Activated CD8-positive, alpha-beta T cell treated with anti-CD3 and anti-CD28 coated beads for 36 hours (primary cell): ENCODE measurements at regions not wholly inside any gene's neighbourhood (a gene's known extent, or its start where the extent isn't known, plus 50 kb on each side); places are given as distances from the start of the nearest gene placed in this dataset.

Source experiments
- ATAC-seq: fragments of 200-7000 bp; cut with Tn5 transposase; one replicate; pipeline ENCODE4 v1.10.0; 2021; ENCODE audit warnings: mild to moderate bottlenecking, moderate library complexity
- CTCF ChIA-PET: fragments of 350-600 bp; sonication (Branson Sonifier 250); formaldehyde crosslinking; loops from one replicate; lab custom pipeline; 2021; ENCODE audit warnings: antibody characterized with exemption; lab: Charles Lee
- POLR2A ChIA-PET: fragments of 350-600 bp; sonication (Branson Sonifier 250); formaldehyde crosslinking; loops from one replicate; lab custom pipeline; 2021; ENCODE audit warnings: antibody characterized with exemption; lab: Charles Lee
- DNase-seq: peaks from one replicate; pipeline ENCODE4 v3.0.0-alpha.2; 2020
- H3K27ac Mint-ChIP-seq: one replicate; pipeline ENCODE4 v1.8.0; 2021; ENCODE audit warnings: mild to moderate bottlenecking, mixed read lengths
- H3K27me3 Mint-ChIP-seq: one replicate; pipeline ENCODE4 v1.8.0; 2021; ENCODE audit warnings: mixed read lengths
- H3K36me3 Mint-ChIP-seq: one replicate; pipeline ENCODE4 v1.8.0; 2021; ENCODE audit warnings: low read depth, mixed read lengths
- H3K4me1 Mint-ChIP-seq: one replicate; pipeline ENCODE4 v1.8.0; 2021; ENCODE audit warnings: low read depth, mixed read lengths
- H3K4me3 Mint-ChIP-seq: one replicate; pipeline ENCODE4 v1.8.0; 2021; ENCODE audit warnings: mild to moderate bottlenecking, moderate library complexity, mixed read lengths
- H3K9me3 Mint-ChIP-seq: one replicate; pipeline ENCODE4 v1.8.0; 2021; ENCODE audit warnings: mixed read lengths
- intact Hi-C: fragments of 100-400 bp; cut with micrococcal nuclease; formaldehyde crosslinking; loops from one replicate; pipeline ENCODE4 v1.10.0; 2022
- TF ChIP-seq, protein P1 (sequence below): fragments of 200-600 bp; IDR thresholded peaks from one replicate; pipeline ENCODE4 v1.8.0; 2022; ENCODE audit warnings: antibody characterized with exemption, mild to moderate bottlenecking

DNA sequence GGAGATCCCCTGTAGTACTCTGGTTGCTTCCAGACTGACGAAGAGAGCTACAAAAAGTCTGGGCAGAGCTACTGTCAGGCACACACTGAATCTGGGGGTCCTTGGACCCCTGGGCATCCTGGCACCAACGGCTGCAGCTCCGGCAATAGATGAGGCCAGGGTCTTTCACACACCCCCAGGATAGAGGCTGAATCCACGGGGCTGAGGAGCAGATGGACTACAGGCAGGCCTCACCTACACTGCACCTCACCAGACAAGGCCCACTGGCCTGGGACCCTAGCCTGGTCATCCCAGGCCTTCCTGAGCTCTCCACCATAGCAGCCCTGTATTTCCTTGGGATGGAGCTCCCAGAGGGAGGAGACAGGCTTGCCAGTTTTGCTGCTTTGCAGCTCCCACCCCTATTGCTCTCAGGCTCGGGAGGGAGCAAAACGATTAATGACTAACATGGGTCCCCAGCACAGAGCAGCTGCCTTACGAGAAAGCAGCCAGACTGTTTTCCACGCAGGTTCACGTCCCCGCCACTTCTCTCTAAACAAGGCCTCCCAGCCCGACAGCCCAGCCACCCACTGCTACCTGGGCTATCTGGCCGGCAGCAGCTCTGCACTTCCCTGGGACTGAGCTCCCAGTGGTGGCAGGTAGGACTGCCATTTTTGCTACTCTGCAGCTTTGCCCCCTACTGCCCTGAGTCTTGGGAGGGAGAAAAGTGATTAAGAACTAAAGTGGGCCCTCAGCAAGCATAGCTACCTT lies 1022.5 kb upstream of the ADGRL2 start:
- Mint-ChIP-seq H3K9me3 (peaks cover 12% of the 10 kb centered on the region), H3K4me1 (no peaks in the 10 kb centered on the region)

GRCh38 chr1:80776266-80776665 lies 1024.5 kb upstream of the ADGRL2 start:
- ChIA-PET POLR2A (no interaction called here), CTCF (no interaction called here)
- no peak overlapping the region for H3K27ac Mint-ChIP-seq
- intact Hi-C loops, result no loop called here
- TF ChIP-seq, protein P1, sequence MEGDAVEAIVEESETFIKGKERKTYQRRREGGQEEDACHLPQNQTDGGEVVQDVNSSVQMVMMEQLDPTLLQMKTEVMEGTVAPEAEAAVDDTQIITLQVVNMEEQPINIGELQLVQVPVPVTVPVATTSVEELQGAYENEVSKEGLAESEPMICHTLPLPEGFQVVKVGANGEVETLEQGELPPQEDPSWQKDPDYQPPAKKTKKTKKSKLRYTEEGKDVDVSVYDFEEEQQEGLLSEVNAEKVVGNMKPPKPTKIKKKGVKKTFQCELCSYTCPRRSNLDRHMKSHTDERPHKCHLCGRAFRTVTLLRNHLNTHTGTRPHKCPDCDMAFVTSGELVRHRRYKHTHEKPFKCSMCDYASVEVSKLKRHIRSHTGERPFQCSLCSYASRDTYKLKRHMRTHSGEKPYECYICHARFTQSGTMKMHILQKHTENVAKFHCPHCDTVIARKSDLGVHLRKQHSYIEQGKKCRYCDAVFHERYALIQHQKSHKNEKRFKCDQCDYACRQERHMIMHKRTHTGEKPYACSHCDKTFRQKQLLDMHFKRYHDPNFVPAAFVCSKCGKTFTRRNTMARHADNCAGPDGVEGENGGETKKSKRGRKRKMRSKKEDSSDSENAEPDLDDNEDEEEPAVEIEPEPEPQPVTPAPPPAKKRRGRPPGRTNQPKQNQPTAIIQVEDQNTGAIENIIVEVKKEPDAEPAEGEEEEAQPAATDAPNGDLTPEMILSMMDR, result no peak
- peaks cover 8% of the 10 kb centered on the region for H3K9me3 Mint-ChIP-seq
- H3K27me3 Mint-ChIP-seq, result no peaks in the 10 kb centered on the region
- no peaks in the 10 kb centered on the region for H3K36me3 Mint-ChIP-seq
- DNase-seq (no peak), ATAC-seq (no peak)
- no peaks in the 10 kb centered on the region for H3K4me1 Mint-ChIP-seq
- H3K4me3 Mint-ChIP-seq, result no peak overlapping the region

More for the DNA sequence above, 1022.5 kb upstream of the ADGRL2 start:
- Mint-ChIP-seq H3K27me3 (no peaks in the 10 kb centered on the region), H3K36me3 (no peaks in the 10 kb centered on the region), H3K27ac (no peak overlapping the region), H3K4me3 (no peak overlapping the region)
- CTCF ChIA-PET, result no interaction called here
- TF ChIP-seq, protein P1, result no peak
- POLR2A ChIA-PET, result no interaction called here
- DNase-seq (no peak), ATAC-seq (no peak)
- intact Hi-C loops, result no loop called here

GRCh38 chr1:80769208-80769750 lies 1031.5 kb upstream of the ADGRL2 start:
- TF ChIP-seq, protein P1, result no peak
- no peak for DNase-seq
- no peak overlapping the region for H3K4me3 Mint-ChIP-seq
- H3K9me3 Mint-ChIP-seq, result peaks cover 5% of the 10 kb centered on the region
- ATAC-seq, result no peak
- H3K4me1 Mint-ChIP-seq, result no peaks in the 10 kb centered on the region
- POLR2A ChIA-PET, result no interaction called here
- H3K36me3 Mint-ChIP-seq, result no peaks in the 10 kb centered on the region
- no peaks in the 10 kb centered on the region for H3K27me3 Mint-ChIP-seq
- intact Hi-C loops, result no loop called here
- CTCF ChIA-PET, result no interaction called here
- no peak overlapping the region for H3K27ac Mint-ChIP-seq

DNA sequence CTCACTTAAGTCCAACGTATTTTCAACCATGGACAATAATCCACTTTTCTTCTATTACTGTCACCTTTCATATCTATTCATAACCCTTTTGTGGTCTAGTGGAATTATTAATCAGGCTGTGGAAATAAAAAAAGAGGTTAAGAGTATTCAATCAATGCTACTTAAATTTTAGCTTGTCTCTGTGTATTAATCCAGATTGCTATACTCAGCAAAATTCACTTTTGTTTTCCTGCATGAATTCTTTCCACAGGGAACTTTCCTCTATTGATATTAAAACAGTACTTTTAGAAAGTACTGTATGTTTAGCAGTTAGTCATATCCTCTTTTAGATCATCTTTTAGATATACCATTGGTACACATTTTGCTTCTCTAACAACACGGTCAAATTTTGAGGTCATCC lies 1033.0 kb upstream of the ADGRL2 start:
- Mint-ChIP-seq H3K9me3 (peaks cover 4% of the 10 kb centered on the region), H3K4me1 (no peaks in the 10 kb centered on the region), H3K4me3 (no peak overlapping the region), H3K27ac (no peak overlapping the region), H3K27me3 (no peaks in the 10 kb centered on the region), H3K36me3 (no peaks in the 10 kb centered on the region)
- DNase-seq (no peak), ATAC-seq (no peak)
- CTCF ChIA-PET, result no interaction called here
- intact Hi-C loops, result no loop called here
- TF ChIP-seq, protein P1, result no peak
- POLR2A ChIA-PET, result no interaction called here

- intact Hi-C loops, result no loop called here
- ATAC-seq, result no peak
- POLR2A ChIA-PET, result no interaction called here
Measured at GRCh38 chr1:80759354-80759753, 1041.4 kb upstream of the ADGRL2 start.

More at GRCh38 chr1:80759354-80759753, 1041.4 kb upstream of the ADGRL2 start:
- no peak overlapping the region for H3K27ac Mint-ChIP-seq
- TF ChIP-seq, protein P1, result no peak
- no peak for DNase-seq
- no peaks in the 10 kb centered on the region for H3K4me1 Mint-ChIP-seq
- no peak overlapping the region for H3K4me3 Mint-ChIP-seq
- no peaks in the 10 kb centered on the region for H3K27me3 Mint-ChIP-seq
- H3K36me3 Mint-ChIP-seq, result no peaks in the 10 kb centered on the region
- H3K9me3 Mint-ChIP-seq, result peaks cover 8% of the 10 kb centered on the region
- CTCF ChIA-PET, result no interaction called here
